GM12874 (cell line): ENCODE measurements at regions not wholly inside any gene's neighbourhood (a gene's known extent, or its start where the extent isn't known, plus 50 kb on each side); places are given as distances from the start of the nearest gene placed in this dataset.

Source experiments
- CTCF ChIP-seq: IDR thresholded peaks from 2 replicates; pipeline ENCODE4 v1.5.1; 2011; ENCODE audit warnings: low read depth, mild to moderate bottlenecking, control low read depth, low read length, moderate library complexity; ENCODE audit not compliant: insufficient read depth

DNA sequence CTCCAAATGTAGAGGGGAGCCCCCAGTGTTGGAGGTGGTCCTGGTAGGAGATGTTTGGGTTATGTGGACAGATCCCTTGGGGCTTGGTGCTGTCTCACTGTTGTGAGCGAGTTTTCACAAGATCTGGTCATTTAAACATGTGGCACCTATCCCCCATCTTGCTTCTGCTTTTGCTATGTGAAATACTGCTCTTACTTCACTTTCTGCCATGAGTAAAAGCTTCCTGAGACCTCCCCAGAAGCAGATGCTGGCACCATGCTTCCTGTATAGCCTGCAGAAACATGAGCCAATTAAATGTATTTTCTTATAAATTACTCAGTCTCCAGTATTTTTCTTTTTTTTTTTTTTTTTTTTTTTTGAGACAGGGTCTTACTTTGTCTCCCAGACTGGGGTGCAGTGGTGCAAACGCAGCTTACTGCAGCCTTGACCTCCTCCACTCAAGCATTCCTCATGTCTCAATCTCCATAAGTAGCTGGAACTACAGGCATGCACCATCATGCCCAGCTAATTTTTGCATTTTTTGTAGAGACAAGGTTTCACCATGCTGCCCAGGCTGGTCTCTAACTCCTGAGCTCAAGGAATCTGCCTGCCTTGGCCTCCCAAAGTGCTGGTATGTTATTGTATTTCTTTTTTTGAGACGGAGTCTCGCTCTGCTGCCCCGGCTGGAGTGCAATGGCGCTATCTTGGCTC is 177.1 kb downstream of the ALDH8A1 start:
- no peak for TF ChIP-seq CTCF

DNA sequence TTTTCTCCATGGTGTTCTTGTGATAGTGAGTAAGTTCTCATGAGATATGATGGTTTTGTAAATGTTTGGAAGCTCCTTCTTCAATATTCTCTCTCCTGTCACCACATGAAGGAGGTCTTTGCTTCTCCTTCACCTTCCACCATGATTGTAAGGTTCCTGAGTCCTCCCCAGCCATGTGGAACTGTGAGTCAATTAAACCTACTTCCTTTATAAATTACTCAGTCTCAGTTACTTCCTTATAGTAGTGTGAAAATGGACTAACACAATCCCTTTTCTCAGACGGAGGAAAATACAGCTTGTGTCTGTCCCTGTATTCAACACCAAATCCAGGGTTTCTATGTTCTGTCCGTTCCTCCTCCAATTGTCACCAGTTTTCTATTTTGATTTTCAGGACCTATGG is 181.0 kb downstream of the ALDH8A1 start:
- no peak for TF ChIP-seq CTCF

DNA sequence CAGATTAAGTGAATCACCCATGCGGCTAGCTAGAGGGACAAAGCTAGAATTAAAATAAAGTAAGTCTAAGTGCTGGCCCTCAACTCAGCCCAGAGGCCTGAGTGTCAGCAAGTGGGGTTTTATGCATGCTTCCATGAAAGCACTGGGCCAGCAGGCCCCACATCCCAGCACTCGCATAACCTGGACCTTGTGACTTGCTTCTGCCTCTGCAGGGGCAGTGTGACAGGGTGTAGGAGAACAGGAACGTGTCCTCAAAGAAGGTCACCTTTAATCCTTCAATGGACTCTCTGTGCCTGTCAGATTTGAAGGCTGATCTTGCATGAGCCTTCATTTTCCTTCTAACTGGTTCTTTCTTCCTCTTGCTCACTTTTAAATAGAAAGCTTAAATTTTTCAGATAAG is 183.4 kb downstream of the ALDH8A1 start:
- TF ChIP-seq CTCF = no peak

DNA sequence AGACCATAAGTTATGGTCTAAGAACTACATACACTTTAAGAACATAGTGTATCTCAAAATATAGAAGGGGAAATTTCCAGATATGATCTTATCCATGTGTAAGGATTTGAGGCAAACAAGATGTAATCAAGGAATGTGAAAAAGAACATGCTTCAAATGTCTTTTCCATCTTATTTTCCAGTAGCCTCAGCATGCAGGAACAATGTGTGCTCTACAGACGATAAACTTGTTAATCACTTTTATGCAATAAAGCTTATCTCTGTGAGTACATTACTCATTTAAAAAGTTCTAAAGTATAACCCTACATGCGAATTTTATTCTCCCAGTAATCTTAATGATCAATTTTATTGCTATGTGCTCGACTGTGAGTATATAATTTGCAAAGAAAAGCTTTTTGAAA is 185.2 kb downstream of the ALDH8A1 start:
- TF ChIP-seq CTCF = no peak

GRCh38 chr6:134758621-134759020 is 191.3 kb downstream of the ALDH8A1 start:
- TF ChIP-seq CTCF = no peak

GRCh38 chr6:134757911-134758361 is 192.0 kb downstream of the ALDH8A1 start:
- no peak for TF ChIP-seq CTCF

DNA sequence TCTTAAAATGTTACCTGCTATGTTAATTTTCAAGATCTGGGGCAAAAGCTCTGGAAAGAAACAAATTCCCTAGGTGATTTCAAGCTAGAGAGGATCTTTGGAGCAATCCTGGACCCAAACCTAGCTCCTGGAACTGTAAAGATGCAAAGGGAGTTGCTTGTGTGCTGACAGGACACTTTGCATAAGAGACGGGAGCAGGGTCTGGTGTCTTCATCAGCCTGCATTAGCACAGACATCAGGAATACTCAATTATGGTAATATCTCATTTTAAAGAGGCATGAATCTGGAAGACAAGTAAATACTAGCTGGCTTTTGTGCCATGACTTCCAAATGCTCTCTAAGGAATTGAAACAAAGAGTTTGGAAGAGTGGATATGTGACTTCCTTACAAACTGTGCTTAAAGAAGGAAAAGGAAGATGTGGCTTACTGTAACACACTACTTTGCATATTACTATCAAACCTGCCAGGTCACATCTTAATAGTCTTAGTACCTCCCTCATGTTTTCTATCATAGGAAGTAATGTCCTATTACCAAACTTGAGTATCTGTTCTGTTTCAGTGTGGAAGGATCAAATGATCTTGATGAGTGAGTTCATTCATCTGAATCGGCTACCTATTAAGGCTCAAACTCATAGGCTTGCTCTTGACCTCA is 193.4 kb downstream of the ALDH8A1 start:
- TF ChIP-seq CTCF = no peak
